ENCODE measurements at regions not wholly inside any gene's neighbourhood (a gene's known extent, or its start where the extent isn't known, plus 50 kb on each side); places are given as distances from the start of the nearest gene placed in this dataset.

GRCh38 chr18:29153091-29153490, 976.2 kb upstream of the CDH2 start:
- TF ChIP-seq CTCF (IDR thresholded peaks at IDR 0.05) (no peak), POLR2A (IDR thresholded peaks at IDR 0.05) (no peak)

All from lower leg skin (tissue), 3 donors.